DOHH2 (cell line): ENCODE measurements at regions not wholly inside any gene's neighbourhood (a gene's known extent, or its start where the extent isn't known, plus 50 kb on each side); places are given as distances from the start of the nearest gene placed in this dataset.

Experiments
- H3F3A ChIP-seq: fragments of 200-600 bp; sonication (generic), shearing (Covaris generic); 2 replicates; pipeline ENCODE4 v1.6.0; 2016; ENCODE audit warnings: antibody characterized with exemption, mild to moderate bottlenecking; ENCODE audit not compliant: control insufficient read depth, insufficient read depth
- H3K27ac ChIP-seq: fragments of 200-600 bp; sonication (generic); 2 replicates; pipeline ENCODE4 v1.5.1; 2014; ENCODE audit warnings: low read depth, mild to moderate bottlenecking, low read length, moderate library complexity
- H3K27me3 ChIP-seq: fragments of 200-600 bp; sonication (generic); 2 replicates; pipeline ENCODE4 v1.6.1; 2014; ENCODE audit warnings: mild to moderate bottlenecking, low read length, mixed read lengths; ENCODE audit not compliant: control insufficient read depth
- H3K36me3 ChIP-seq: fragments of 200-600 bp; sonication (generic); 2 replicates; pipeline ENCODE4 v1.6.1; 2014; ENCODE audit warnings: mild to moderate bottlenecking, low read length, moderate library complexity, mixed read lengths; ENCODE audit not compliant: control insufficient read depth
- H3K4me1 ChIP-seq: fragments of 200-600 bp; sonication (generic); 2 replicates; pipeline ENCODE4 v1.6.1; 2014; ENCODE audit warnings: mild to moderate bottlenecking, low read length, mixed read lengths; ENCODE audit not compliant: control insufficient read depth
- H3K4me2 ChIP-seq: fragments of 200-600 bp; sonication (generic); 2 replicates; pipeline ENCODE4 v1.6.0; 2014; ENCODE audit warnings: mild to moderate bottlenecking, low read length, moderate library complexity
- H3K4me3 ChIP-seq: fragments of 200-600 bp; sonication (generic); 2 replicates; pipeline ENCODE4 v1.5.1; 2014; ENCODE audit warnings: mild to moderate bottlenecking, low read length, mixed read lengths
- H3K79me2 ChIP-seq: fragments of 200-600 bp; sonication (generic); 2 replicates; pipeline ENCODE4 v1.6.1; 2014; ENCODE audit warnings: mild to moderate bottlenecking, low read length, mixed read lengths; ENCODE audit not compliant: control insufficient read depth
- H3K9me2 ChIP-seq: fragments of 200-600 bp; sonication (generic); replicated peaks from 2 replicates; pipeline ENCODE4 v1.6.1; 2014; ENCODE audit warnings: mild to moderate bottlenecking, low read length, mixed read lengths; ENCODE audit not compliant: control insufficient read depth
- H3K9me3 ChIP-seq: fragments of 200-600 bp; sonication (generic); 2 replicates; pipeline ENCODE4 v1.6.1; 2014; ENCODE audit warnings: antibody characterized with exemption, low read length, mixed read lengths; ENCODE audit not compliant: control insufficient read depth, insufficient read depth
- H4K20me1 ChIP-seq: fragments of 200-600 bp; sonication (generic); 2 replicates; pipeline ENCODE4 v1.6.0; 2014; ENCODE audit warnings: low read depth, mild to moderate bottlenecking, antibody characterized with exemption, low read length, moderate library complexity; ENCODE audit not compliant: control insufficient read depth, insufficient read depth
- CTCF ChIP-seq: fragments of 200-600 bp; sonication (generic); IDR thresholded peaks from one replicate; pipeline ENCODE4 v1.5.1; 2014; ENCODE audit warnings: antibody characterized with exemption, mild to moderate bottlenecking, low read depth, low read length; ENCODE audit not compliant: poor library complexity, severe bottlenecking
- EZH2phosphoT487 ChIP-seq: fragments of 200-600 bp; sonication (generic); IDR thresholded peaks from 2 replicates; pipeline ENCODE4 v1.6.1; 2017; ENCODE audit warnings: borderline replicate concordance, mild to moderate bottlenecking, antibody characterized with exemption, low read length, moderate library complexity, mixed read lengths

- Histone ChIP-seq H3K4me2 (no peak overlapping the region), H3K9me2 (no peaks in the 10 kb centered on the region), H3K79me2 (no peaks in the 10 kb centered on the region), H3K27ac (no peak overlapping the region), H4K20me1 (no peaks in the 10 kb centered on the region), H3K9me3 (no peaks in the 10 kb centered on the region; the same call in 1 of the 2 replicates), H3K4me3 (no peak overlapping the region), H3K27me3 (peaks cover 40% of the 10 kb centered on the region), H3K36me3 (no peaks in the 10 kb centered on the region), H3F3A (peaks cover 6% of the 10 kb centered on the region), H3K4me1 (peaks cover 22% of the 10 kb centered on the region)
- TF ChIP-seq CTCF = no peak
- TF ChIP-seq EZH2phosphoT487 = no peak
Measured at GRCh38 chr5:91283899-91284298, 99.2 kb downstream of the ARRDC3 start.

- Histone ChIP-seq H3K27ac (no peak overlapping the region), H3K27me3 (peaks cover 40% of the 10 kb centered on the region), H3K9me3 (no peaks in the 10 kb centered on the region; the same call in 1 of the 2 replicates), H3K79me2 (no peaks in the 10 kb centered on the region), H3K4me3 (no peak overlapping the region), H3F3A (peaks cover 6% of the 10 kb centered on the region), H3K36me3 (no peaks in the 10 kb centered on the region), H3K9me2 (no peaks in the 10 kb centered on the region), H3K4me1 (peaks cover 22% of the 10 kb centered on the region), H4K20me1 (no peaks in the 10 kb centered on the region), H3K4me2 (no peak overlapping the region)
- TF ChIP-seq CTCF = no peak
- TF ChIP-seq EZH2phosphoT487 = no peak
Measured at GRCh38 chr5:91283326-91283725, 99.8 kb downstream of the ARRDC3 start.

DNA sequence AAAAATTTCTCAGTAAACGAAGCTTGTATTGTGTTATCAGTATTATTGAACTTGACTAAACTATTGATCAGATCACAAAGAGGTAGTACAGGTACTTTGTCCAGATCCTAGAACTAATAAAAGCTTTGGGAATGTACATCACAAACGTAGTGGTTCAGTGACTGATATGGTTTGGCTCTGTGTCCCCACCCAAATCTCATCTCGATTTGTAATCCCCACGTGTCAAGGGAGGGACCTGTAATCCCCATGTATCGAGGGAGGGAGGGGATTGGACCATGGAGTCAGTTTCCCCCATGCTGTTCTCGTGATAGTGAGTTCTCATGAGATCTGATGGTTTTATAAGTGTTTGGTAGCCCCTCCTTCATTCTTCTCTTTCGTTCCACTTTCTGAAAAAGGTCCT, 100.9 kb downstream of the ARRDC3 start:
- Histone ChIP-seq H3K36me3 (no peaks in the 10 kb centered on the region), H3K79me2 (no peaks in the 10 kb centered on the region), H3K27ac (no peak overlapping the region), H4K20me1 (no peaks in the 10 kb centered on the region), H3K9me3 (no peaks in the 10 kb centered on the region; the same call in 1 of the 2 replicates), H3K9me2 (no peaks in the 10 kb centered on the region), H3F3A (peaks cover 6% of the 10 kb centered on the region), H3K4me3 (no peak overlapping the region), H3K4me2 (no peak overlapping the region), H3K27me3 (peaks cover 40% of the 10 kb centered on the region), H3K4me1 (peaks cover 22% of the 10 kb centered on the region)
- TF ChIP-seq CTCF = no peak
- no peak for TF ChIP-seq EZH2phosphoT487
